SK-N-MC (cell line): ENCODE measurements at regions not wholly inside any gene's neighbourhood (a gene's known extent, or its start where the extent isn't known, plus 50 kb on each side); places are given as distances from the start of the nearest gene placed in this dataset.

ENCODE experiments used
- DNase-seq: peaks from one replicate; pipeline ENCODE4 v3.0.0-alpha.2; 2011; ENCODE audit warnings: low read depth, low spot score
- H3K27ac ChIP-seq: fragments of 200-600 bp; sonication (generic); 2 replicates; pipeline ENCODE4 v1.5.1; 2016; ENCODE audit warnings: mixed run types
- H3K36me3 ChIP-seq: fragments of 200-600 bp; sonication (generic); 2 replicates; pipeline ENCODE4 v1.6.1; 2017; ENCODE audit warnings: antibody characterized with exemption, low read length, mixed read lengths; ENCODE audit not compliant: insufficient read depth
- H3K4me3 ChIP-seq: fragments of 200-600 bp; sonication (generic); 2 replicates; pipeline ENCODE4 v1.5.1; 2016
- H3K9ac ChIP-seq: fragments of 200-600 bp; sonication (generic); 2 replicates; pipeline ENCODE4 v1.8.0; 2017; ENCODE audit warnings: mixed run types, mixed read lengths; ENCODE audit not compliant: insufficient read length
- H3K9me3 ChIP-seq: fragments of 200-600 bp; sonication (generic); 2 replicates; pipeline ENCODE4 v1.6.1; 2017; ENCODE audit warnings: low read depth, mild to moderate bottlenecking, antibody characterized with exemption, low read length, moderate library complexity, mixed read lengths
- EZH2 ChIP-seq: fragments of 200-600 bp; sonication (generic); IDR thresholded peaks from one replicate; pipeline ENCODE4 v1.6.1; 2017; ENCODE audit warnings: antibody characterized with exemption
- FOXP2 ChIP-seq: optimal IDR thresholded peaks from 2 replicates; pipeline ENCODE3; 2011; ENCODE audit warnings: mild to moderate bottlenecking, moderate library complexity; ENCODE audit not compliant: insufficient read depth; ENCODE audit errors: extremely low read length, control extremely low read depth
- POLR2AphosphoS5 ChIP-seq: IDR thresholded peaks from 2 replicates; pipeline ENCODE4 v1.6.1; 2012; ENCODE audit warnings: mild to moderate bottlenecking, low read depth, low read length, borderline replicate concordance

DNA sequence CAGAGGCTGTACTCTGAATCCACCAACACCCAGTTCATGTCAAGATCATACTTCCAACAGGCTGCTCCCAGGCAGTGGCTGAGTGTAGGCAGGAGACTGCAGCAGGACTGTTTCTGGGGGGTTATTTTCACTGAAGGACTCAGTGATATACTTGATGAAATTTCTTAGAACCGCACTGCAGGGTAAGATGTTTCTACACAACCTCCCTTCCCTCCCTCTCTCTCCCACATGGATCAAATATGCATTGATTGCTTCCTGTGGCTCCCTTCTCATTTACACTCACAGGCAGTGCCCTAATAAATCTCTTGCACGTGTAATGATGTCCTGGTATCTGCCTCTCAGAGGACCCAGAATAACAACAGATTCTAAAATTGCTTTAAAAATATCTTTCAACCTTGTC is 251.3 kb upstream of the CCDC179 start:
- H3K4me3 ChIP-seq, result no peak overlapping the region
- TF ChIP-seq EZH2 (no peak), FOXP2 (no peak), POLR2AphosphoS5 (no peak)
- no peak for DNase-seq
- H3K36me3 ChIP-seq, result no peaks in the 10 kb centered on the region
- no peaks in the 10 kb centered on the region for H3K9me3 ChIP-seq
- H3K9ac ChIP-seq, result no peak overlapping the region
- H3K27ac ChIP-seq, result no peak overlapping the region

DNA sequence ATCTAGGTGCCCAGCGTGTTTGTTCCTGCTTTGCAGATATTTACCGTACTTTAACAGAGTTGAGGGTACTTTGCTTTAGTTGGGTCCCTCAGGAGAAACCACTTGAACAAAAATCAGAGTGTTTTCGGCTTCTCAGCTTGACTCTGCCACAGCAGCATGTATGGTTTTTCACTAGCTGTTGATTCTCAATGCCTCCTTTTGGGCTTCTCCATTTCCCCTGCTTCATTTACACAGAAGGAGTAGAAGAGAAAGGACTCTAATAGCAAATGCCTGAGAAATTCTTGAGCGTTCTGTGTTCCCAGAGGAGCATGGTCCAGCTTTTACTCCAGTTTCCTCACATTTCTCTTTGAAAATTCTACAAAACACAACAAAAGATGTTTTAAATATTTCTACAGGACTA is 252.1 kb upstream of the CCDC179 start:
- no peak overlapping the region for H3K9ac ChIP-seq
- no peaks in the 10 kb centered on the region for H3K36me3 ChIP-seq
- no peaks in the 10 kb centered on the region for H3K9me3 ChIP-seq
- H3K27ac ChIP-seq, result no peak overlapping the region
- H3K4me3 ChIP-seq, result no peak overlapping the region
- TF ChIP-seq EZH2 (no peak), FOXP2 (no peak)
- no peak for DNase-seq

DNA sequence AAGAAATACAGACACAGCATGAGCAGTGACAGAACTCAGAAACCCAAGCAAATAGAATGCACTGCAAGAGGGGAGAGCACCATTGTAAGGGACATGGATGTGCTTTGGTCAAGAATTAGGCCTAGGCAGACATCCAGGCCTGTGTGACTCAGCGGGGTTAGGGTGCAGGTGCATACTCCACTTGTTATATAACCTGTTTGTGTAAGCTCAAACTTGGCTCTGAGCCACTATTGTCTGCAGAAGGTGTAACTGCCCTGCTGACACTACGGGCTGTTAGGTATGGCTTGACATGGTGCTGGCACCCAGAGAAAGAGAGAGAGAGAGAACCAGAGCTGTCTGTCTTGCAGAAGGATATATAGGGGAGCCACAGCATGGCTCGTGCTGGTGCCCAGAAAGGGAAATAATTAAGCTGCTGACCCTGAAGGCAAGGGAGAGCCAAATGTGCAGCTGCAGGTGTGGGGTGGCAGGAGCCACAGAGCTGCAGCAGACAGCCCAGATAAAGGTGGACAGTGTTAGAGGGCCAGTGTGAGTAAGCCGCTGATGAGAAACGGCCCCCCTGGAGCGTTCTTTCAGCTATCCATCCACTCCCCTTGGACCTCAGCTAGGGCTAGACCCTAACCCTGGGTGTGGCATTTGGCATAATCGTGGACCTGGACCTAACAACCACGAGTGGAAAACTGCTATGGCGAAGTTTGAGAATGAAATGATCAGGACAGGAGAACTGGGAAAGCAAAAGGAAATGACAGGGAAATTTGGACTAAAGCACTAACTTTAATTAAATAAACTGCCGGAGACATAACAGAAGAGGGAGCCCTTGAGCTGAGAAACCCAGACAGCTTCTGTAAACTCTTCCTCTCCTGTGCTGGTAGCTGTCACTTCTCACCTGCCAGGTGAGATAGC is 253.0 kb upstream of the CCDC179 start:
- H3K9me3 ChIP-seq, result no peaks in the 10 kb centered on the region
- DNase-seq, result peak; percentile 1
- H3K27ac ChIP-seq, result no peak overlapping the region
- TF ChIP-seq EZH2 (no peak), FOXP2 (no peak), POLR2AphosphoS5 (no peak)
- no peaks in the 10 kb centered on the region for H3K36me3 ChIP-seq
- no peak overlapping the region for H3K9ac ChIP-seq
- H3K4me3 ChIP-seq, result no peak overlapping the region

- no peaks in the 10 kb centered on the region for H3K9me3 ChIP-seq
- no peak for TF ChIP-seq EZH2
- no peak for TF ChIP-seq FOXP2
- TF ChIP-seq POLR2AphosphoS5, result no peak
- H3K9ac ChIP-seq, result no peak overlapping the region
- H3K36me3 ChIP-seq, result no peaks in the 10 kb centered on the region
- no peak overlapping the region for H3K4me3 ChIP-seq
- H3K27ac ChIP-seq, result no peak overlapping the region
- no peak for DNase-seq
Observed at GRCh38 chr11:23113887-23114216, 253.6 kb upstream of the CCDC179 start.

DNA sequence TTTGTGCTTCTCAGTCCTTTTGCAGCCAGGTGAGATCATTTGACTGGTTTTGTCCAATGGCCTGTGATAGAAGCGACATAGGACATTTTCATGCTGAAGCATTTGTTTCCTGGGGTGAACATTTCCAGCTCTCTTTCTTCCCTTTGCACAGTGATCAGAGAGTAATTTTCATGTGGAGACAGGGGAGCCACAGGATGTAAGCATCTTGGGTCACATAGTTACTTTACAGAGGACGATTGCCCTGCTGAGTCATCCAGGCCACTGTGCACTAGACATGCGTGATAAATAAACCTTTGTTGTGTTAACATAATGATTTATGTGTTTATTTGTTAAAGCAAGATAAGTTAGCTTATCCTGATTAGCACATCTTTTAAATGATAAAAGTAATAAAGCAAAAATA is 263.5 kb upstream of the CCDC179 start:
- no peak for TF ChIP-seq POLR2AphosphoS5
- TF ChIP-seq FOXP2, result no peak
- TF ChIP-seq EZH2, result no peak
- Histone ChIP-seq H3K9me3 (no peaks in the 10 kb centered on the region), H3K9ac (no peak overlapping the region), H3K27ac (no peak overlapping the region), H3K4me3 (no peak overlapping the region), H3K36me3 (no peaks in the 10 kb centered on the region)
- no peak for DNase-seq

DNA sequence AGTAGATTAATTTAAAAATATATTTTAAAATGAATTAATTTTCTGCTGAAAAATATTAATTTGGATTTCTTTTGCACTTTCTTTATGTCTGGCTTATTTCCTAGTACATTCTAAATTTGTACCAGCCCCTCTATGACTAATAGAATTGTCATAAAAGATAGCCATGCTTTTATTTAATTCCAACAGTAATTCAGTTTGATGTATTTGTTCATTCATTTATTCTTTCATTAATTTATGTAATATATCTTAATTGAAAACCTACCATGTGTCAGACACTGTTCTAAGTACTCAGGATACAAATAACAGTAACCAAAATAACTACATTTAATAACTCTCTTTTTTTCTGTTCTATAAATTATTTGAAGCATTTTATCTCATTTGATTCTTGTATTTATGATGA is 264.0 kb upstream of the CCDC179 start:
- no peak overlapping the region for H3K4me3 ChIP-seq
- no peak for TF ChIP-seq FOXP2
- TF ChIP-seq POLR2AphosphoS5, result no peak
- TF ChIP-seq EZH2, result no peak
- H3K9ac ChIP-seq, result no peak overlapping the region
- no peaks in the 10 kb centered on the region for H3K9me3 ChIP-seq
- H3K36me3 ChIP-seq, result no peaks in the 10 kb centered on the region
- H3K27ac ChIP-seq, result no peak overlapping the region
- DNase-seq, result no peak

GRCh38 chr11:23124996-23125395 is 264.7 kb upstream of the CCDC179 start:
- TF ChIP-seq POLR2AphosphoS5, result no peak
- no peak for TF ChIP-seq FOXP2
- TF ChIP-seq EZH2, result no peak
- Histone ChIP-seq H3K27ac (no peak overlapping the region), H3K36me3 (no peaks in the 10 kb centered on the region), H3K9ac (no peak overlapping the region), H3K4me3 (no peak overlapping the region), H3K9me3 (no peaks in the 10 kb centered on the region)
- DNase-seq, result no peak

GRCh38 chr11:23127706-23128105 is 267.4 kb upstream of the CCDC179 start:
- no peaks in the 10 kb centered on the region for H3K9me3 ChIP-seq
- TF ChIP-seq FOXP2 (no peak), POLR2AphosphoS5 (no peak), EZH2 (no peak)
- no peaks in the 10 kb centered on the region for H3K36me3 ChIP-seq

GRCh38 chr11:23134627-23135026 is 274.4 kb upstream of the CCDC179 start:
- no peak overlapping the region for H3K9ac ChIP-seq
- DNase-seq, result no peak
- no peaks in the 10 kb centered on the region for H3K9me3 ChIP-seq
- H3K4me3 ChIP-seq, result no peak overlapping the region
- TF ChIP-seq FOXP2 (no peak), POLR2AphosphoS5 (no peak), EZH2 (no peak)
- no peaks in the 10 kb centered on the region for H3K36me3 ChIP-seq
- H3K27ac ChIP-seq, result no peak overlapping the region

More at GRCh38 chr11:23127706-23128105, 267.4 kb upstream of the CCDC179 start:
- H3K27ac ChIP-seq, result no peak overlapping the region
- H3K9ac ChIP-seq, result no peak overlapping the region
- no peak overlapping the region for H3K4me3 ChIP-seq
- DNase-seq, result no peak
